Endothelial cell of umbilical vein (primary cell): ENCODE measurements at regions not wholly inside any gene's neighbourhood (a gene's known extent, or its start where the extent isn't known, plus 50 kb on each side); places are given as distances from the start of the nearest gene placed in this dataset.

Experiments used
- BruUV-seq: library from RNA; stranded (reverse); fragments of 400-500 nt; replicated peaks from 2 replicates; lab custom pipeline; 2021; lab: Mats Ljungman, UMichigan
- CTCF ChIA-PET: fragments of 300-600, 350-600 bp; sonication (Branson Sonifier 250); formaldehyde crosslinking; loops from one replicate; lab custom pipeline; 2021; ENCODE audit warnings: antibody characterized with exemption, inconsistent platforms; lab: Charles Lee
- POLR2A ChIA-PET: fragments of 300-600, 350-600 bp; sonication (Branson Sonifier 250); formaldehyde crosslinking; loops from one replicate; lab custom pipeline; 2021; ENCODE audit warnings: antibody characterized with exemption, inconsistent platforms; lab: Charles Lee
- DNase-seq: peaks from one replicate; pipeline ENCODE4 v3.0.0-alpha.2; 2011; ENCODE audit warnings: low read depth, low spot score
- FAIRE-seq: peaks from 2 replicates; lab custom pipeline; 2011; peaks lifted over from hg19 to GRCh38; lab: Jason Lieb, UNC
- H2AFZ ChIP-seq: 2 replicates; pipeline ENCODE4 v1.6.0; 2012; ENCODE audit warnings: low read depth, low read length, control low read depth, inconsistent platforms
- H3K27ac ChIP-seq: 2 replicates; pipeline ENCODE4 v1.5.1; 2011; ENCODE audit warnings: low read depth, mild to moderate bottlenecking, control low read depth, low read length, moderate library complexity; ENCODE audit not compliant: insufficient read depth
- H3K27me3 ChIP-seq, 2 experiments: 2 replicates each; pipeline versions ENCODE4 v1.6.0 to v1.6.1; 2011; ENCODE audit warnings: low read length in 2 of 2, mixed read lengths in 1 of 2; ENCODE audit not compliant: control insufficient read depth in 2 of 2, insufficient read depth in 2 of 2
- H3K36me3 ChIP-seq, 2 experiments: 2 replicates in 1 of 2; 3 replicates in 1 of 2; pipeline ENCODE4 v1.5.1; 2011; ENCODE audit warnings: low read length in 2 of 2, mild to moderate bottlenecking in 1 of 2, moderate library complexity in 1 of 2; ENCODE audit not compliant: control insufficient read depth in 2 of 2, insufficient read depth in 2 of 2; ENCODE audit errors: extremely low read depth in 1 of 2
- H3K4me1 ChIP-seq: 3 replicates; pipeline ENCODE4 v1.5.1; 2011; ENCODE audit warnings: mild to moderate bottlenecking, low read length; ENCODE audit not compliant: control insufficient read depth, insufficient read depth; ENCODE audit errors: extremely low read depth
- H3K4me2 ChIP-seq: 2 replicates; pipeline ENCODE4 v1.6.1; 2011; ENCODE audit warnings: low read length, control low read depth, mixed read lengths; ENCODE audit not compliant: insufficient read depth
- H3K4me3 ChIP-seq, 3 experiments: fragments of 200-600 bp in 1 of 3; sonication (generic), shearing (Covaris generic) in 1 of 3; replicated peaks in 1 of 3; 2 replicates each; pipeline ENCODE4 v1.5.1; 2011 to 2016; ENCODE audit warnings: control low read depth in 3 of 3, low read length in 3 of 3, mild to moderate bottlenecking in 2 of 3, inconsistent platforms in 1 of 3, low read depth in 1 of 3, moderate library complexity in 1 of 3; ENCODE audit not compliant: insufficient read depth in 1 of 3
- H3K79me2 ChIP-seq: 2 replicates; pipeline ENCODE4 v1.6.0; 2012; ENCODE audit warnings: low read length, inconsistent platforms; ENCODE audit not compliant: control insufficient read depth, insufficient read depth
- H3K9ac ChIP-seq: replicated peaks from 2 replicates; pipeline ENCODE3; 2011; ENCODE audit warnings: low read length, control low read depth; ENCODE audit not compliant: insufficient read depth; ENCODE audit errors: extremely low read depth
- H3K9me1 ChIP-seq: replicated peaks from 3 replicates; pipeline ENCODE4 v1.6.0; 2011; ENCODE audit warnings: mild to moderate bottlenecking, low read length; ENCODE audit not compliant: control insufficient read depth, insufficient read depth; ENCODE audit errors: extremely low read depth
- H3K9me3 ChIP-seq: replicated peaks from 2 replicates; pipeline ENCODE4 v1.5.1; 2012; ENCODE audit warnings: low read length, inconsistent platforms; ENCODE audit not compliant: control insufficient read depth, insufficient read depth
- H4K20me1 ChIP-seq: replicated peaks from 2 replicates; pipeline ENCODE3; 2011; ENCODE audit warnings: mild to moderate bottlenecking, low read length; ENCODE audit not compliant: control insufficient read depth, insufficient read depth; ENCODE audit errors: extremely low read depth
- EZH2 ChIP-seq: IDR thresholded peaks from 2 replicates; pipeline ENCODE4 v1.6.1; 2012; ENCODE audit warnings: borderline replicate concordance, low read depth, mild to moderate bottlenecking, moderate library complexity, low read length, inconsistent platforms; ENCODE audit not compliant: severe bottlenecking
- GATA2 ChIP-seq: IDR thresholded peaks from 2 replicates; pipeline ENCODE4 v1.7.0; 2011; ENCODE audit warnings: low read depth, mild to moderate bottlenecking, moderate library complexity, mixed read lengths, low read length; ENCODE audit not compliant: insufficient read length, insufficient read depth
- POLR2A ChIP-seq: IDR thresholded peaks from 2 replicates; pipeline ENCODE4 v1.6.1; 2012; ENCODE audit warnings: low read depth, mild to moderate bottlenecking, control low read depth, low read length
- dilution Hi-C: fragments of 300-500 bp; cut with MboI; formaldehyde crosslinking; loops from one replicate; pipeline ENCODE4 v1.15.0; 2019; ENCODE audit warnings: low sequenced_read_pairs; ENCODE audit not compliant: extremely low pct_ligation_motif_present
- intact Hi-C: fragments of 100-400 bp; cut with micrococcal nuclease; formaldehyde crosslinking; loops from one replicate; pipeline ENCODE4 v1.10.0; 2022
- TF ChIP-seq, protein P1 (sequence below), 2 donors: IDR thresholded peaks; 1 replicate in 1 of 2; 2 replicates in 1 of 2; pipeline ENCODE4 v1.5.1; 2011; ENCODE audit warnings: low read length in 2 of 2, mild to moderate bottlenecking in 2 of 2, moderate library complexity in 2 of 2, control low read depth in 1 of 2, inconsistent platforms in 1 of 2, low read depth in 1 of 2; ENCODE audit not compliant: insufficient read depth in 1 of 2; ENCODE audit errors: extremely low read depth in 1 of 2

DNA sequence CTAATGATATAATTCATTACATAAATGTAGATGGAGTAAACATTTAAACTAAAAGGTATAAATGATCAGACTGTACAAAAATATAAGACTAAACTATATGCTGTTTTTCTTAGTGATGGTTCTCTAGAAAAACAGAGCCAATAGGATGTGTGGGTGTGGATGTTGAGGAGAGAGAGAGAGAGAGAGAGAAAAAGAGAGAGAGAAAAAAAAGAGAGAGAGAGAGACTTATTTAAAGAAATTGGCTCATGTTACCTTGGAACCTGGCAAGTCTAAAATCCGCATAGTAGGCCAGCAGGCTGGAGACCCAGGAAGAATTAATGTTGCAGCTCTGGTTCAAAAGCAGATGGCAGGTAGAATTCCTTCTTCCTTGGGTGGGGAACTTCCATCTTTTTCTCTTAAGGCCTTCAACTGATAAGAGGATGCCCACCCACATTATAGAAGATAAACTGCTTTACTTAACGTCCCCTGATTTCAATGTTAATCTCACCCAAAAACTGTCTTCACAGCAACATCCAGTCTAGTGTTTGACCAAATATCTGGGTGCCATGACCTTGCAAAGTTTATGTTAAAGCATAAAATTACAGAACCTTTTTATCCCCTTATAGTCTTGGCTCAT lies 74.3 kb upstream of the KCNJ15 start:
- TF ChIP-seq POLR2A (no peak), GATA2 (no peak), EZH2 (no peak)
- TF ChIP-seq, protein P1, sequence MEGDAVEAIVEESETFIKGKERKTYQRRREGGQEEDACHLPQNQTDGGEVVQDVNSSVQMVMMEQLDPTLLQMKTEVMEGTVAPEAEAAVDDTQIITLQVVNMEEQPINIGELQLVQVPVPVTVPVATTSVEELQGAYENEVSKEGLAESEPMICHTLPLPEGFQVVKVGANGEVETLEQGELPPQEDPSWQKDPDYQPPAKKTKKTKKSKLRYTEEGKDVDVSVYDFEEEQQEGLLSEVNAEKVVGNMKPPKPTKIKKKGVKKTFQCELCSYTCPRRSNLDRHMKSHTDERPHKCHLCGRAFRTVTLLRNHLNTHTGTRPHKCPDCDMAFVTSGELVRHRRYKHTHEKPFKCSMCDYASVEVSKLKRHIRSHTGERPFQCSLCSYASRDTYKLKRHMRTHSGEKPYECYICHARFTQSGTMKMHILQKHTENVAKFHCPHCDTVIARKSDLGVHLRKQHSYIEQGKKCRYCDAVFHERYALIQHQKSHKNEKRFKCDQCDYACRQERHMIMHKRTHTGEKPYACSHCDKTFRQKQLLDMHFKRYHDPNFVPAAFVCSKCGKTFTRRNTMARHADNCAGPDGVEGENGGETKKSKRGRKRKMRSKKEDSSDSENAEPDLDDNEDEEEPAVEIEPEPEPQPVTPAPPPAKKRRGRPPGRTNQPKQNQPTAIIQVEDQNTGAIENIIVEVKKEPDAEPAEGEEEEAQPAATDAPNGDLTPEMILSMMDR (IDR thresholded peaks at IDR 0.05; ENCODE audit: extremely low read depth in 1 of 2, insufficient read depth in 1 of 2, low read depth in 1 of 2, low read length in 2 of 2) = no peak
- no peaks in the 10 kb centered on the region for H3K9me1 ChIP-seq
- H3K9ac ChIP-seq = no peak overlapping the region
- no peaks in the 10 kb centered on the region for H3K79me2 ChIP-seq
- H3K27me3 ChIP-seq = no peaks in the 10 kb centered on the region
- DNase-seq (no peak), FAIRE-seq (no peak)
- CTCF ChIA-PET = no interaction called here
- POLR2A ChIA-PET = no interaction called here
- no peaks in the 10 kb centered on the region for H3K9me3 ChIP-seq
- no peak overlapping the region for H3K4me3 ChIP-seq
- H2AFZ ChIP-seq = no peak overlapping the region
- intact Hi-C loops (no loop called here), dilution Hi-C loops (no loop called here)
- BruUV-seq = no TSS peak
- no peak overlapping the region for H3K27ac ChIP-seq
- no peaks in the 10 kb centered on the region for H4K20me1 ChIP-seq
- no peak overlapping the region for H3K4me2 ChIP-seq
- no peaks in the 10 kb centered on the region for H3K36me3 ChIP-seq
- no peaks in the 10 kb centered on the region for H3K4me1 ChIP-seq

DNA sequence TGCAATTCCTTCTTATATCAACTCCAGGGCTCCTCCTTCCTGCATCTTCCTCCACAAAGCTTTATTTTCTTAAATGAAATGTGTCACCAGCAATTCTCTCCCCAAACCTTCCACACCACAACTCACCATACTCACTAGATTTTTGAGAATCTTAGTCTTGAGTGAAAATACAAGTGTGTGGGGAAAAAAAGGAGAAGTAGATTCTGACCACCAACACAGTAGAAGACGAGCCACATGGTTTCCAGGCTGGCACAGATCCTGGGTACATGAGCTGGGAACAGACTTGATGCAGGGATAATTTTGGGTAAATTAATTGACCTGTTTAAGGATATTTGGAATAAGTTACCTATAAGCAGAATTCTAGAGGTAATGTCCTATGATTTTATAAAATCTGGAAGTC lies 72.8 kb upstream of the KCNJ15 start:
- ChIA-PET CTCF (no interaction called here), POLR2A (no interaction called here)
- Histone ChIP-seq H3K27ac (no peak overlapping the region), H3K9me1 (no peaks in the 10 kb centered on the region), H4K20me1 (no peaks in the 10 kb centered on the region), H3K4me2 (no peak overlapping the region), H3K9me3 (no peaks in the 10 kb centered on the region), H3K9ac (no peak overlapping the region), H3K27me3 (no peaks in the 10 kb centered on the region), H3K36me3 (no peaks in the 10 kb centered on the region), H3K79me2 (no peaks in the 10 kb centered on the region), H3K4me1 (no peaks in the 10 kb centered on the region), H3K4me3 (no peak overlapping the region), H2AFZ (no peak overlapping the region)
- DNase-seq (no peak), FAIRE-seq (no peak)
- TF ChIP-seq GATA2 = no peak
- BruUV-seq = no TSS peak
- dilution Hi-C loops (no loop called here), intact Hi-C loops (no loop called here)
